ENCODE measurements at regions not wholly inside any gene's neighbourhood (a gene's known extent, or its start where the extent isn't known, plus 50 kb on each side); places are given as distances from the start of the nearest gene placed in this dataset.

DNA sequence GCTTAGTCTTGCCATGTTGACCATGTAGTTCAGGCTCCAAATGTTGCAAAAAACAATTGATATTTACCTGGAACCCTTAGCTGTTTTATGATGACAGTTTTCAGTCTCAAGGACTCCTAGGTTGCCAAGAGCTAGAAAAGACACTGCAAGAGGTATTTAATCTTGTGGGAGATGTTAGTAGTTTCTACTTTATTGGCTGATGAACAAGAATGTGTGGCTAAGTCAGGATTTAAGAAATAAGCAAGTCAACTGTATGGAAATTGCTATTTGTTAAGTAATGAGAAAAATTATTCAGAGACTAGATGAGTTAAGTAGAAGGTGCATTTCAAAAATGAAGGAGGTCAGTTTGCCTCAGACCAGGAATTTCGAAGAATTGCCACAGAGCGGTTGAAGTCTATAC lies 639.7 kb upstream of the USP24 start:
- TF ChIP-seq, protein P1, sequence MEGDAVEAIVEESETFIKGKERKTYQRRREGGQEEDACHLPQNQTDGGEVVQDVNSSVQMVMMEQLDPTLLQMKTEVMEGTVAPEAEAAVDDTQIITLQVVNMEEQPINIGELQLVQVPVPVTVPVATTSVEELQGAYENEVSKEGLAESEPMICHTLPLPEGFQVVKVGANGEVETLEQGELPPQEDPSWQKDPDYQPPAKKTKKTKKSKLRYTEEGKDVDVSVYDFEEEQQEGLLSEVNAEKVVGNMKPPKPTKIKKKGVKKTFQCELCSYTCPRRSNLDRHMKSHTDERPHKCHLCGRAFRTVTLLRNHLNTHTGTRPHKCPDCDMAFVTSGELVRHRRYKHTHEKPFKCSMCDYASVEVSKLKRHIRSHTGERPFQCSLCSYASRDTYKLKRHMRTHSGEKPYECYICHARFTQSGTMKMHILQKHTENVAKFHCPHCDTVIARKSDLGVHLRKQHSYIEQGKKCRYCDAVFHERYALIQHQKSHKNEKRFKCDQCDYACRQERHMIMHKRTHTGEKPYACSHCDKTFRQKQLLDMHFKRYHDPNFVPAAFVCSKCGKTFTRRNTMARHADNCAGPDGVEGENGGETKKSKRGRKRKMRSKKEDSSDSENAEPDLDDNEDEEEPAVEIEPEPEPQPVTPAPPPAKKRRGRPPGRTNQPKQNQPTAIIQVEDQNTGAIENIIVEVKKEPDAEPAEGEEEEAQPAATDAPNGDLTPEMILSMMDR (IDR thresholded peaks at IDR 0.05) = no peak
- no peak for TF ChIP-seq POLR2A (IDR thresholded peaks at IDR 0.05)
